MCF 10A (cell line): ENCODE measurements at regions not wholly inside any gene's neighbourhood (a gene's known extent, or its start where the extent isn't known, plus 50 kb on each side); places are given as distances from the start of the nearest gene placed in this dataset.

Source experiments
- BruUV-seq: library from RNA; stranded (reverse); fragments of 400-500 nt; replicated peaks from 2 replicates; lab custom pipeline; 2021; lab: Mats Ljungman, UMichigan
- CTCF ChIA-PET: fragments of 300-600 bp; sonication (Branson Sonifier 250); formaldehyde crosslinking; extraction: SDS; loops from one replicate; lab custom pipeline; 2021; ENCODE audit warnings: antibody characterized with exemption, inconsistent platforms; lab: Yijun Ruan, JAX
- POLR2A ChIA-PET: fragments of 300-600, 350-650 bp; sonication (Branson Sonifier 250); formaldehyde crosslinking; extraction: SDS; loops from one replicate; lab custom pipeline; 2020; ENCODE audit warnings: antibody characterized with exemption, inconsistent platforms; lab: Yijun Ruan, JAX
- DNase-seq: peaks from one replicate; pipeline ENCODE4 v3.0.0-alpha.2; 2018; ENCODE audit not compliant: unreplicated experiment
- H3K27ac Mint-ChIP-seq: one replicate; pipeline ENCODE4 v1.8.0; 2022; ENCODE audit warnings: mild to moderate bottlenecking, low read depth, mixed read lengths; ENCODE audit not compliant: unreplicated experiment
- H3K27me3 Mint-ChIP-seq: one replicate; pipeline ENCODE4 v1.8.0; 2022; ENCODE audit warnings: mixed read lengths; ENCODE audit not compliant: insufficient read depth, unreplicated experiment
- H3K36me3 Mint-ChIP-seq: one replicate; pipeline ENCODE4 v1.8.0; 2022; ENCODE audit warnings: mild to moderate bottlenecking, moderate library complexity, mixed read lengths; ENCODE audit not compliant: insufficient read depth, unreplicated experiment
- H3K4me1 Mint-ChIP-seq: one replicate; pipeline ENCODE4 v1.8.0; 2022; ENCODE audit warnings: mixed read lengths; ENCODE audit not compliant: insufficient read depth, unreplicated experiment
- H3K4me3 Mint-ChIP-seq: one replicate; pipeline ENCODE4 v1.8.0; 2022; ENCODE audit warnings: mild to moderate bottlenecking, moderate library complexity, mixed read lengths; ENCODE audit not compliant: unreplicated experiment
- H3K9me3 Mint-ChIP-seq: one replicate; pipeline ENCODE4 v1.8.0; 2022; ENCODE audit warnings: mixed read lengths; ENCODE audit not compliant: unreplicated experiment
- CTCF ChIP-seq: fragments of 200-600 bp; IDR thresholded peaks from one replicate; pipeline ENCODE4 v1.8.0; 2022; ENCODE audit warnings: antibody characterized with exemption, mild to moderate bottlenecking; ENCODE audit not compliant: unreplicated experiment
- intact Hi-C: fragments of 100-400 bp; cut with micrococcal nuclease; formaldehyde crosslinking; loops from 2 replicates; pipeline ENCODE4 v1.14.1; 2022

GRCh38 chr12:67506739-67507138 is 141.8 kb upstream of the DYRK2 start:
- ChIA-PET CTCF (no interaction called here), POLR2A (interaction anchor here (0.5 to 0.7 kb wide), 2 partner anchors 31 to 32 kb away, joined by 3 to 5 read pairs; no protein-coding TSS in a partner anchor)
- Mint-ChIP-seq H3K4me1 (peaks cover 6% of the 10 kb centered on the region), H3K4me3 (no peak overlapping the region), H3K9me3 (no peaks in the 10 kb centered on the region), H3K27me3 (no peaks in the 10 kb centered on the region), H3K27ac (no peak overlapping the region), H3K36me3 (no peaks in the 10 kb centered on the region)
- no TSS peak for BruUV-seq
- no peak for DNase-seq
- intact Hi-C loops = no loop called here
- TF ChIP-seq CTCF = no peak

- H3K27ac Mint-ChIP-seq = no peak overlapping the region
- ChIA-PET CTCF (interaction anchor here (1.5 kb wide), 1 partner anchor 91 kb away, joined by 3 read pairs; no protein-coding TSS in a partner anchor), POLR2A (no interaction called here)
- no TSS peak for BruUV-seq
- H3K27me3 Mint-ChIP-seq = no peaks in the 10 kb centered on the region
- peaks cover 6% of the 10 kb centered on the region for H3K4me1 Mint-ChIP-seq
- no peaks in the 10 kb centered on the region for H3K36me3 Mint-ChIP-seq
- no peaks in the 10 kb centered on the region for H3K9me3 Mint-ChIP-seq
- no peak overlapping the region for H3K4me3 Mint-ChIP-seq
- DNase-seq = no peak
- intact Hi-C loops = no loop called here
- no peak for TF ChIP-seq CTCF
Measured at GRCh38 chr12:67508830-67509229, 139.7 kb upstream of the DYRK2 start.

GRCh38 chr12:67509666-67510386 is 138.7 kb upstream of the DYRK2 start:
- no peak for TF ChIP-seq CTCF
- ChIA-PET POLR2A (no interaction called here), CTCF (no interaction called here)
- intact Hi-C loops = no loop called here
- Mint-ChIP-seq H3K36me3 (no peaks in the 10 kb centered on the region), H3K27ac (no peak overlapping the region), H3K4me3 (no peak overlapping the region), H3K9me3 (no peaks in the 10 kb centered on the region), H3K27me3 (no peaks in the 10 kb centered on the region), H3K4me1 (peaks cover 8% of the 10 kb centered on the region)
- no peak for DNase-seq
- no TSS peak for BruUV-seq

GRCh38 chr12:67512061-67512460 is 136.5 kb upstream of the DYRK2 start:
- Mint-ChIP-seq H3K36me3 (no peaks in the 10 kb centered on the region), H3K4me1 (peaks cover 17% of the 10 kb centered on the region), H3K9me3 (no peaks in the 10 kb centered on the region), H3K27me3 (no peaks in the 10 kb centered on the region), H3K4me3 (no peak overlapping the region), H3K27ac (no peak overlapping the region)
- POLR2A ChIA-PET = interaction anchor here (0.8 to 1.6 kb wide), 3 partner anchors 10 to 136 kb away, joined by 3 to 5 read pairs (median 3); partner anchors contain the start of gene DYRK2
- peak; percentile 31 for DNase-seq
- no TSS peak for BruUV-seq
- intact Hi-C loops = no loop called here
- TF ChIP-seq CTCF = no peak
- CTCF ChIA-PET = interaction anchor here (1.0 to 1.2 kb wide), 2 partner anchors 19 to 58 kb away, joined by 3 read pairs; no protein-coding TSS in a partner anchor
